Dedifferentiated amniotic fluid mesenchymal stem cell (primary cell): ENCODE measurements at regions not wholly inside any gene's neighbourhood (a gene's known extent, or its start where the extent isn't known, plus 50 kb on each side); places are given as distances from the start of the nearest gene placed in this dataset.
"Not testable (repeated sequence)": the region's sequence is repeated elsewhere in the genome, so short reads cannot be mapped to it uniquely, and the experiment has no call there.

Experiments
- DNase-seq: peaks from one replicate; pipeline ENCODE4 v3.0.0-alpha.2; 2016; ENCODE audit errors: extremely low spot score

GRCh38 chr6:153984811-153985210, 54.2 kb upstream of the OPRM1 start:
- DNase-seq: no peak

GRCh38 chr6:153980171-153980570, 58.9 kb upstream of the OPRM1 start:
- no peak for DNase-seq

GRCh38 chr6:153978911-153979548, 60.0 kb upstream of the OPRM1 start:
- not testable (repeated sequence) for DNase-seq

GRCh38 chr6:153976921-153977693, 61.9 kb upstream of the OPRM1 start:
- DNase-seq: peak; percentile 31

GRCh38 chr6:153966001-153966400, 73.0 kb upstream of the OPRM1 start:
- no peak for DNase-seq

- DNase-seq: no peak
These were observed 75.7 kb upstream of the OPRM1 start for GRCh38 chr6:153963352-153963751.

- no peak for DNase-seq
These were observed 76.5 kb upstream of the OPRM1 start for GRCh38 chr6:153962555-153962954.

GRCh38 chr6:153960741-153961140, 78.3 kb upstream of the OPRM1 start:
- DNase-seq: no peak

GRCh38 chr6:153960281-153960680, 78.8 kb upstream of the OPRM1 start:
- no peak for DNase-seq

- DNase-seq: no peak
These were observed 79.8 kb upstream of the OPRM1 start for GRCh38 chr6:153959276-153959675.

GRCh38 chr6:153958860-153959259, 80.2 kb upstream of the OPRM1 start:
- no peak for DNase-seq

- no peak for DNase-seq
These were observed 81.6 kb upstream of the OPRM1 start for GRCh38 chr6:153957394-153957793.

GRCh38 chr6:153956808-153957207, 82.2 kb upstream of the OPRM1 start:
- DNase-seq: no peak

GRCh38 chr6:153949616-153950015, 89.4 kb upstream of the OPRM1 start:
- no peak for DNase-seq

GRCh38 chr6:153947808-153948447, 91.1 kb upstream of the OPRM1 start:
- DNase-seq: no peak

GRCh38 chr6:153944201-153944600, 94.8 kb upstream of the OPRM1 start:
- no peak for DNase-seq

GRCh38 chr6:153942361-153942760, 96.7 kb upstream of the OPRM1 start:
- no peak for DNase-seq

- no peak for DNase-seq
These were observed 97.3 kb upstream of the OPRM1 start for GRCh38 chr6:153941768-153942167.

GRCh38 chr6:153938876-153939275, 100.2 kb upstream of the OPRM1 start:
- DNase-seq: no peak

GRCh38 chr6:153931431-153931830, 107.6 kb upstream of the OPRM1 start:
- no peak for DNase-seq

GRCh38 chr6:153927867-153928266, 111.2 kb upstream of the OPRM1 start:
- no peak for DNase-seq

- DNase-seq: no peak
These were observed 140.5 kb upstream of the OPRM1 start for GRCh38 chr6:153898360-153899059.
